GM12878 (cell line): ENCODE measurements at regions not wholly inside any gene's neighbourhood (a gene's known extent, or its start where the extent isn't known, plus 50 kb on each side); places are given as distances from the start of the nearest gene placed in this dataset.

ENCODE experiments used
- ATAC-seq: fragments of 200-7000 bp; cut with Tn5 transposase; 3 replicates; pipeline ENCODE4 v1.9.1; 2020; ENCODE audit warnings: mild to moderate bottlenecking, moderate library complexity
- BruUV-seq: library from RNA; stranded (reverse); fragments of 400-500 nt; replicated peaks from 2 replicates; lab custom pipeline; 2021; lab: Mats Ljungman, UMichigan
- CTCF ChIA-PET: fragments of 300-600 bp; sonication (Branson Sonifier 250); formaldehyde crosslinking; extraction: SDS; loops from one replicate; lab custom pipeline; 2021; ENCODE audit warnings: inconsistent platforms; lab: Yijun Ruan, JAX
- POLR2A ChIA-PET: fragments of 350-600 bp; formaldehyde crosslinking; extraction: SDS; loops from one replicate; lab custom pipeline; 2021; ENCODE audit warnings: inconsistent platforms; lab: Charles Lee
- RAD21 ChIA-PET: fragments of 300-600 bp; sonication (Branson Sonifier 250); formaldehyde crosslinking; loops from one replicate; lab custom pipeline; 2023; ENCODE audit warnings: antibody characterized with exemption; ENCODE audit not compliant: unreplicated experiment; lab: Charles Lee
- SMC1A ChIA-PET: fragments of 300-600 bp; sonication (Branson Sonifier 250); formaldehyde crosslinking; loops from one replicate; lab custom pipeline; 2023; ENCODE audit not compliant: unreplicated experiment, uncharacterized antibody; lab: Charles Lee
- DNase-seq: peaks from one replicate; pipeline ENCODE4 v3.0.0-alpha.2; 2011; ENCODE audit warnings: low read depth, low spot score
- FAIRE-seq: peaks from 3 replicates; lab custom pipeline; 2011; peaks lifted over from hg19 to GRCh38; lab: Jason Lieb, UNC
- H2AFZ ChIP-seq: 2 replicates; pipeline ENCODE4 v1.6.0; 2011; ENCODE audit warnings: low read depth, low read length, control low read depth; ENCODE audit not compliant: control insufficient read depth
- H3K27ac ChIP-seq: 2 replicates; pipeline ENCODE4 v1.5.1; 2011; ENCODE audit warnings: control low read depth; ENCODE audit not compliant: control insufficient read depth, insufficient read depth
- H3K27me3 ChIP-seq, 2 experiments: replicated peaks in 1 of 2; 2 replicates each; pipeline versions ENCODE4 v1.6.0 to v1.6.1; 2011; ENCODE audit warnings: low read length in 1 of 2; ENCODE audit not compliant: control insufficient read depth in 2 of 2, insufficient read depth in 2 of 2
- H3K36me3 ChIP-seq, 2 experiments: 2 replicates each; pipeline ENCODE4 v1.5.1; 2011; ENCODE audit warnings: low read length in 1 of 2; ENCODE audit not compliant: control insufficient read depth in 2 of 2, insufficient read depth in 2 of 2
- H3K4me1 ChIP-seq: 2 replicates; pipeline ENCODE4 v1.6.1; 2011; ENCODE audit warnings: mild to moderate bottlenecking, low read length, moderate library complexity, mixed read lengths; ENCODE audit not compliant: control insufficient read depth, insufficient read depth
- H3K4me2 ChIP-seq: 2 replicates; pipeline ENCODE4 v1.6.0; 2011; ENCODE audit warnings: control low read depth; ENCODE audit not compliant: control insufficient read depth, insufficient read depth
- H3K4me3 ChIP-seq: fragments of 200-600 bp; sonication (generic); 2 replicates; pipeline ENCODE4 v1.5.1; 2016
- H3K79me2 ChIP-seq: 2 replicates; pipeline ENCODE4 v1.6.0; 2011; ENCODE audit warnings: low read length; ENCODE audit not compliant: control insufficient read depth, insufficient read depth
- H3K9ac ChIP-seq: 2 replicates; pipeline ENCODE4 v1.8.0; 2011; ENCODE audit warnings: low read length, control low read depth, mixed read lengths; ENCODE audit not compliant: control insufficient read depth, insufficient read depth
- H3K9me3 ChIP-seq: replicated peaks from 3 replicates; pipeline ENCODE4 v1.5.1; 2011; ENCODE audit warnings: mild to moderate bottlenecking, low read length; ENCODE audit not compliant: control insufficient read depth, insufficient read depth
- H4K20me1 ChIP-seq: 2 replicates; pipeline ENCODE4 v1.6.0; 2011; ENCODE audit not compliant: control insufficient read depth, insufficient read depth
- BHLHE40 ChIP-seq, 2 experiments: fragments of 450-650 bp in 1 of 2; IDR thresholded peaks; 2 replicates each; pipeline ENCODE4 v1.6.1; 2011 to 2017; ENCODE audit warnings: low read depth in 2 of 2, borderline replicate concordance in 1 of 2, improper control_type of control experiment in 1 of 2, low read length in 1 of 2, mild to moderate bottlenecking in 1 of 2
- CREM ChIP-seq: IDR thresholded peaks from 2 replicates; pipeline ENCODE4 v1.6.1; 2014; ENCODE audit warnings: antibody characterized with exemption, low read depth
- IRF3 ChIP-seq: fragments of 450-650 bp; IDR thresholded peaks from 2 replicates; pipeline ENCODE4 v1.6.1; 2014; ENCODE audit warnings: mild to moderate bottlenecking
- IRF4 ChIP-seq: IDR thresholded peaks from 2 replicates; pipeline ENCODE4 v1.6.1; 2011; ENCODE audit warnings: low read depth, low read length
- MTA3 ChIP-seq: IDR thresholded peaks from 2 replicates; pipeline ENCODE4 v1.6.1; 2012; ENCODE audit warnings: low read length, inconsistent platforms, borderline replicate concordance
- MYB ChIP-seq: fragments of 150-350 bp; IDR thresholded peaks from 2 replicates; pipeline ENCODE4 v1.6.1; 2014; ENCODE audit warnings: mild to moderate bottlenecking, low read depth, low read length, borderline replicate concordance
- NFIC ChIP-seq: IDR thresholded peaks from 2 replicates; pipeline ENCODE4 v1.6.1; 2012; ENCODE audit warnings: low read depth, mild to moderate bottlenecking, inconsistent platforms, low read length, moderate library complexity
- NFYA ChIP-seq: IDR thresholded peaks from 2 replicates; pipeline ENCODE4 v1.6.1; 2011; ENCODE audit warnings: low read depth, mild to moderate bottlenecking, low read length, improper control_type of control experiment, borderline replicate concordance
- PKNOX1 ChIP-seq: fragments of 450-650 bp; IDR thresholded peaks from 2 replicates; pipeline ENCODE4 v1.6.1; 2016; ENCODE audit warnings: mild to moderate bottlenecking
- POLR2AphosphoS2 ChIP-seq: IDR thresholded peaks from 2 replicates; pipeline ENCODE4 v1.6.1; 2011; ENCODE audit warnings: low read depth, mild to moderate bottlenecking, low read length, improper control_type of control experiment, moderate library complexity
- POU2F2 ChIP-seq: IDR thresholded peaks from 3 replicates; pipeline ENCODE4 v1.6.1; 2011; ENCODE audit warnings: low read depth, mild to moderate bottlenecking, low read length, borderline replicate concordance
- RBBP5 ChIP-seq: fragments of 200-600 bp; sonication (generic); conservative IDR thresholded peaks from 2 replicates; pipeline ENCODE4 v1.6.1; 2016
- RFX5 ChIP-seq: IDR thresholded peaks from 2 replicates; pipeline ENCODE4 v1.6.1; 2011; ENCODE audit warnings: low read depth, low read length, improper control_type of control experiment
- SIX5 ChIP-seq: IDR thresholded peaks from 2 replicates; pipeline ENCODE4 v1.6.1; 2011; ENCODE audit warnings: mild to moderate bottlenecking, low read depth, low read length, moderate library complexity; ENCODE audit not compliant: severe bottlenecking
- SMARCA5 ChIP-seq: fragments of 450-650 bp; IDR thresholded peaks from 2 replicates; pipeline ENCODE4 v1.6.1; 2017; ENCODE audit warnings: mild to moderate bottlenecking
- TAF1 ChIP-seq: IDR thresholded peaks from 2 replicates; pipeline ENCODE4 v1.6.1; 2011; ENCODE audit warnings: mild to moderate bottlenecking, low read depth, low read length, borderline replicate concordance
- WRNIP1 ChIP-seq: IDR thresholded peaks from 2 replicates; pipeline ENCODE4 v1.6.1; 2011; ENCODE audit warnings: low read depth, low read length, improper control_type of control experiment, borderline replicate concordance
- YBX1 ChIP-seq: fragments of 450-650 bp; IDR thresholded peaks from 2 replicates; pipeline ENCODE4 v1.6.1; 2016; ENCODE audit warnings: antibody characterized with exemption
- ZZZ3 ChIP-seq: IDR thresholded peaks from 2 replicates; pipeline ENCODE4 v1.6.1; 2011; ENCODE audit warnings: low read depth; ENCODE audit not compliant: control insufficient read depth, insufficient read length
- WGBS: methylation state at CpG from one replicate; pipeline ENCODE4 v1.1.6; 2016; ENCODE audit warnings: low lambda C conversion rate; ENCODE audit not compliant: insufficient replicate concordance, insufficient coverage; ENCODE audit errors: missing lambda C conversion rate; 5-methylcytosine and 5-hydroxymethylcytosine counted together
- in situ Hi-C: fragments of 300-500 bp; cut with MboI; formaldehyde crosslinking; loops from 9 replicates; pipeline ENCODE4 v1.14.3; 2018; ENCODE audit warnings: mixed read lengths
- intact Hi-C: fragments of 100-400 bp; cut with micrococcal nuclease; formaldehyde crosslinking; loops from one replicate; pipeline ENCODE4 v1.14.2; 2022; ENCODE audit not compliant: unreplicated experiment

- Histone ChIP-seq H3K9me3 (no peaks in the 10 kb centered on the region), H3K4me1 (no peaks in the 10 kb centered on the region), H3K4me3 (no peak overlapping the region), H3K79me2 (no peaks in the 10 kb centered on the region), H3K4me2 (no peak overlapping the region), H2AFZ (no peak overlapping the region), H3K27ac (no peak overlapping the region), H3K9ac (no peak overlapping the region), H3K27me3 (peaks cover 0 to 2% of the 10 kb centered on the region in 2 experiments; a peak in 3 of 4 replicates), H4K20me1 (0 out of 2 replicates have a peak, but pooled peaks cover 4% of the 10 kb centered on the region), H3K36me3 (no peaks in the 10 kb centered on the region)
- in situ Hi-C loops (no loop called here), intact Hi-C loops (no loop called here)
- 44% methylated on average over 8 of the region's 8 CpGs for WGBS
- ChIA-PET CTCF (interaction anchor here (1.0 kb wide), 1 partner anchor 112 kb away, joined by 3 read pairs; no protein-coding TSS in a partner anchor), SMC1A (no interaction called here), POLR2A (no interaction called here), RAD21 (no interaction called here)
- no peak for TF ChIP-seq RFX5
- TF ChIP-seq NFYA: no peak
- no peak for TF ChIP-seq SIX5
- no peak for TF ChIP-seq IRF3
- TF ChIP-seq TAF1: no peak
- no peak for TF ChIP-seq SMARCA5
- TF ChIP-seq POU2F2: no peak
- TF ChIP-seq WRNIP1: no peak
- TF ChIP-seq YBX1: no peak
- TF ChIP-seq ZZZ3: no peak
- no peak for TF ChIP-seq NFIC
- TF ChIP-seq IRF4: no peak
- no peak for TF ChIP-seq CREM
- no peak for TF ChIP-seq MTA3
- TF ChIP-seq POLR2AphosphoS2: no peak
- no peak for TF ChIP-seq BHLHE40 (IDR thresholded peaks at IDR 0.05; ENCODE audit: borderline replicate concordance in 1 of 2, low read depth in 2 of 2, low read length in 1 of 2)
- no peak for TF ChIP-seq RBBP5
- TF ChIP-seq PKNOX1: no peak
- no peak for TF ChIP-seq MYB
- FAIRE-seq (no peak), DNase-seq (no peak), ATAC-seq (no peak)
- no TSS peak for BruUV-seq
Observed at GRCh38 chr10:78178397-78178796, 144.7 kb downstream of the RPS24 start.
